ENCODE measurements at regions not wholly inside any gene's neighbourhood (a gene's known extent, or its start where the extent isn't known, plus 50 kb on each side); places are given as distances from the start of the nearest gene placed in this dataset.

- TF ChIP-seq EZH2phosphoT487 (conservative IDR thresholded peaks at IDR 0.05; ENCODE audit: low read length) (no peak), CTCF (IDR thresholded peaks at IDR 0.05; ENCODE audit: insufficient read depth, low read length, poor library complexity, severe bottlenecking) (no peak)
These were observed 2171.9 kb upstream of the WWC1 start for GRCh38 chr5:166119506-166119905.

Data from SU-DHL-6 (cell line).